SK-N-SH (cell line): ENCODE measurements at regions not wholly inside any gene's neighbourhood (a gene's known extent, or its start where the extent isn't known, plus 50 kb on each side); places are given as distances from the start of the nearest gene placed in this dataset.
"Not testable (repeated sequence)": the region's sequence is repeated elsewhere in the genome, so short reads cannot be mapped to it uniquely, and the experiment has no call there.

Experiments used
- CTCF ChIA-PET: fragments of 300-600, 350-600 bp; formaldehyde crosslinking; extraction: SDS; loops from one replicate; lab custom pipeline; 2021; lab: Yijun Ruan, JAX
- POLR2A ChIA-PET: fragments of 350-600 bp; sonication (Branson Sonifier 250); formaldehyde crosslinking; extraction: SDS; loops from one replicate; lab custom pipeline; 2020; ENCODE audit warnings: antibody characterized with exemption, inconsistent platforms; lab: Yijun Ruan, JAX
- DNase-seq: peaks from one replicate; pipeline ENCODE4 v3.0.0; 2012
- H2AFZ ChIP-seq: fragments of 200-600 bp; sonication (generic); 2 replicates; pipeline ENCODE4 v1.8.1; 2016; ENCODE audit warnings: antibody characterized with exemption, mild to moderate bottlenecking, low read depth
- H3F3A ChIP-seq: fragments of 200-600 bp; sonication (generic); replicated peaks from 2 replicates; pipeline ENCODE3; 2016; ENCODE audit warnings: antibody characterized with exemption, mild to moderate bottlenecking; ENCODE audit not compliant: insufficient read depth
- H3K27ac ChIP-seq, 2 experiments: fragments of 200-500 bp in 1 of 2; fragments of 200-600 bp in 1 of 2; sonication (Bioruptor generic) in 1 of 2; sonication (generic), shearing (Covaris generic) in 1 of 2; 2 replicates each; pipeline versions ENCODE4 v1.5.1 to v1.6.1; 2014 to 2016; ENCODE audit warnings: low read depth in 2 of 2, inconsistent platforms in 1 of 2, low read length in 1 of 2, mild to moderate bottlenecking in 1 of 2, mixed read lengths in 1 of 2
- H3K27me3 ChIP-seq: fragments of 200-600 bp; sonication (generic), shearing (Covaris generic); 2 replicates; pipeline ENCODE4 v1.6.1; 2016; ENCODE audit warnings: mixed run types; ENCODE audit not compliant: insufficient read depth
- H3K36me3 ChIP-seq, 2 experiments: fragments of 200-500 bp in 1 of 2; fragments of 200-600 bp in 1 of 2; sonication (Bioruptor generic) in 1 of 2; sonication (generic) in 1 of 2; replicated peaks in 1 of 2; 2 replicates each; pipeline versions ENCODE3 to v1.5.1; 2014 to 2016; ENCODE audit warnings: low read length in 1 of 2, mild to moderate bottlenecking in 1 of 2; ENCODE audit not compliant: insufficient read depth in 2 of 2, control insufficient read depth in 1 of 2
- H3K4me1 ChIP-seq, 2 experiments: fragments of 200-500 bp in 1 of 2; fragments of 200-600 bp in 1 of 2; sonication (Bioruptor generic) in 1 of 2; sonication (generic), shearing (Covaris generic) in 1 of 2; 2 replicates each; pipeline versions ENCODE4 v1.5.1 to v1.6.1; 2014 to 2016; ENCODE audit warnings: low read depth in 1 of 2, low read length in 1 of 2, mixed run types in 1 of 2; ENCODE audit not compliant: insufficient read depth in 2 of 2, control insufficient read depth in 1 of 2
- H3K4me2 ChIP-seq: fragments of 200-600 bp; sonication (generic), shearing (Covaris generic); 2 replicates; pipeline ENCODE4 v1.6.1; 2017; ENCODE audit warnings: mixed run types
- H3K4me3 ChIP-seq, 2 experiments: fragments of 200-500 bp in 1 of 2; fragments of 200-600 bp in 1 of 2; sonication (Bioruptor generic) in 1 of 2; sonication (generic), shearing (Covaris generic) in 1 of 2; 2 replicates each; pipeline versions ENCODE4 v1.5.1 to v1.8.1; 2014 to 2016; ENCODE audit warnings: low read depth in 2 of 2, inconsistent platforms in 1 of 2, low read length in 1 of 2, mild to moderate bottlenecking in 1 of 2, mixed read lengths in 1 of 2, moderate library complexity in 1 of 2
- H3K79me2 ChIP-seq: fragments of 200-600 bp; sonication (generic); 2 replicates; pipeline ENCODE4 v1.8.1; 2017; ENCODE audit warnings: mild to moderate bottlenecking; ENCODE audit not compliant: insufficient read depth
- H3K9ac ChIP-seq: fragments of 200-600 bp; sonication (generic); 2 replicates; pipeline ENCODE4 v1.6.1; 2017; ENCODE audit warnings: mixed run types
- H3K9me2 ChIP-seq: fragments of 200-600 bp; sonication (generic); 2 replicates; pipeline ENCODE4 v1.6.1; 2017; ENCODE audit warnings: mixed run types
- H3K9me3 ChIP-seq: fragments of 200-600 bp; sonication (generic); 2 replicates; pipeline ENCODE4 v1.6.1; 2017; ENCODE audit warnings: mixed run types, mild to moderate bottlenecking, moderate library complexity
- H4K20me1 ChIP-seq: fragments of 200-600 bp; sonication (generic); 2 replicates; pipeline ENCODE4 v1.6.1; 2017; ENCODE audit warnings: mild to moderate bottlenecking, mixed run types; ENCODE audit not compliant: insufficient read depth
- JUND ChIP-seq: IDR thresholded peaks from 2 replicates; pipeline ENCODE4 v1.4.0; 2012
- REST ChIP-seq: IDR thresholded peaks from 2 replicates; pipeline ENCODE4 v1.6.1; 2012; ENCODE audit warnings: mild to moderate bottlenecking, low read depth, low read length, moderate library complexity
- RFX5 ChIP-seq: IDR thresholded peaks from 2 replicates; pipeline ENCODE4 v1.6.1; 2012; ENCODE audit warnings: mild to moderate bottlenecking, improper control_type of control experiment, low read length
- RXRA ChIP-seq: IDR thresholded peaks from 2 replicates; pipeline ENCODE4 v1.4.0; 2012; ENCODE audit warnings: low read depth, mild to moderate bottlenecking, borderline replicate concordance
- SMC3 ChIP-seq: IDR thresholded peaks from 2 replicates; pipeline ENCODE4 v1.6.1; 2012; ENCODE audit warnings: low read depth, low read length, improper control_type of control experiment
- USF1 ChIP-seq: IDR thresholded peaks from 2 replicates; pipeline ENCODE4 v1.4.0; 2012; ENCODE audit warnings: low read depth, borderline replicate concordance
- YY1 ChIP-seq: IDR thresholded peaks from 2 replicates; pipeline ENCODE4 v1.4.0; 2012; ENCODE audit warnings: low read depth, mild to moderate bottlenecking
- WGBS: methylation state at CpG from one replicate; pipeline ENCODE4 v1.1.6; 2017; ENCODE audit warnings: low lambda C conversion rate; 5-methylcytosine and 5-hydroxymethylcytosine counted together

GRCh38 chr6:139730340-139730974 is 356.0 kb upstream of the CITED2 start:
- ChIA-PET POLR2A (no interaction called here), CTCF (no interaction called here)
- no peaks in the 10 kb centered on the region for H3K9me3 ChIP-seq
- no peak overlapping the region for H2AFZ ChIP-seq
- H3K4me2 ChIP-seq = no peak overlapping the region
- no peaks in the 10 kb centered on the region for H3K79me2 ChIP-seq
- no peaks in the 10 kb centered on the region for H3K9me2 ChIP-seq
- no peaks in the 10 kb centered on the region; a peak in 1 of 4 replicates for H3K4me1 ChIP-seq
- H3F3A ChIP-seq = peaks cover 5% of the 10 kb centered on the region
- H3K4me3 ChIP-seq = no peak overlapping the region
- no peaks in the 10 kb centered on the region for H3K36me3 ChIP-seq
- no peak overlapping the region for H3K9ac ChIP-seq
- WGBS = 55% methylated on average over 2 of the region's 2 CpGs
- no peak overlapping the region for H3K27ac ChIP-seq
- H3K27me3 ChIP-seq = no peaks in the 10 kb centered on the region
- H4K20me1 ChIP-seq = no peaks in the 10 kb centered on the region
- DNase-seq = no peak
- no peak for TF ChIP-seq RFX5

GRCh38 chr6:139728876-139729427 is 354.5 kb upstream of the CITED2 start:
- Histone ChIP-seq H3K9me3 (no peaks in the 10 kb centered on the region), H3K4me1 (no peaks in the 10 kb centered on the region; a peak in 1 of 4 replicates), H3K27me3 (no peaks in the 10 kb centered on the region), H3K9me2 (no peaks in the 10 kb centered on the region), H4K20me1 (no peaks in the 10 kb centered on the region), H3K9ac (no peak overlapping the region)
- ChIA-PET POLR2A (no interaction called here), CTCF (no interaction called here)
- DNase-seq = no peak
- TF ChIP-seq YY1 (no peak), USF1 (no peak), JUND (no peak), REST (no peak), RXRA (no peak), SMC3 (no peak)
- TF ChIP-seq, all 33 proteins: peak for 0
- WGBS = 76% methylated on average over 5 of the region's 5 CpGs
- Histone ChIP-seq H3K79me2 (no peaks in the 10 kb centered on the region), H3K4me3 (no peak overlapping the region), H3K4me2 (no peak overlapping the region), H2AFZ (no peak overlapping the region), H3K36me3 (no peaks in the 10 kb centered on the region), H3F3A (peaks cover 5% of the 10 kb centered on the region), H3K27ac (no peak overlapping the region)

GRCh38 chr6:139726272-139726671 is 351.8 kb upstream of the CITED2 start:
- H2AFZ ChIP-seq, H3K9ac ChIP-seq, CTCF ChIA-PET, H3K36me3 ChIP-seq, H3K4me3 ChIP-seq, H4K20me1 ChIP-seq, DNase-seq, POLR2A ChIA-PET, H3K79me2 ChIP-seq, H3K9me2 ChIP-seq, H3F3A ChIP-seq, H3K9me3 ChIP-seq, H3K27me3 ChIP-seq, H3K4me2 ChIP-seq, H3K4me1 ChIP-seq, H3K27ac ChIP-seq: not testable (repeated sequence)
- WGBS = 100% methylated on average over 7 of the region's 23 CpGs
